ENCODE measurements at regions not wholly inside any gene's neighbourhood (a gene's known extent, or its start where the extent isn't known, plus 50 kb on each side); places are given as distances from the start of the nearest gene placed in this dataset.

- no peak for DNase-seq (ENCODE audit: low read depth)
Measured at GRCh38 chr9:96183751-96184150, 118.2 kb downstream of the HSD17B3 start.

GRCh38 chr9:96178153-96178552, 123.8 kb downstream of the HSD17B3 start:
- DNase-seq (ENCODE audit: low read depth): no peak

- no peak for DNase-seq (ENCODE audit: low read depth)
Measured at GRCh38 chr9:96177719-96178028, 124.3 kb downstream of the HSD17B3 start.

- no peak for DNase-seq (ENCODE audit: low read depth)
Measured at GRCh38 chr9:96177005-96177718, 124.8 kb downstream of the HSD17B3 start.

GRCh38 chr9:96175796-96176195, 126.2 kb downstream of the HSD17B3 start:
- no peak for DNase-seq (ENCODE audit: low read depth)

GRCh38 chr9:96175001-96175400, 127.0 kb downstream of the HSD17B3 start:
- DNase-seq (ENCODE audit: low read depth): no peak

- no peak for DNase-seq (ENCODE audit: low read depth)
Measured at GRCh38 chr9:96174371-96174770, 127.6 kb downstream of the HSD17B3 start.

- no peak for DNase-seq (ENCODE audit: low read depth)
Measured at GRCh38 chr9:96173640-96174039, 128.3 kb downstream of the HSD17B3 start.

GRCh38 chr9:96172797-96173196, 129.2 kb downstream of the HSD17B3 start:
- no peak for DNase-seq (ENCODE audit: low read depth)

- DNase-seq (ENCODE audit: low read depth): no peak
Measured at GRCh38 chr9:96171728-96172127, 130.2 kb downstream of the HSD17B3 start.

- no peak for DNase-seq (ENCODE audit: low read depth)
Measured at GRCh38 chr9:96169901-96170300, 132.1 kb downstream of the HSD17B3 start.

- no peak for DNase-seq (ENCODE audit: low read depth)
Measured at GRCh38 chr9:96169484-96169883, 132.5 kb downstream of the HSD17B3 start.

GRCh38 chr9:96168882-96169281, 133.1 kb downstream of the HSD17B3 start:
- DNase-seq (ENCODE audit: low read depth): no peak

GRCh38 chr9:96167011-96167410, 135.0 kb downstream of the HSD17B3 start:
- no peak for DNase-seq (ENCODE audit: low read depth)

- no peak for DNase-seq (ENCODE audit: low read depth)
Measured at GRCh38 chr9:96164268-96164683, 137.7 kb downstream of the HSD17B3 start.

- DNase-seq (ENCODE audit: low read depth): no peak
Measured at GRCh38 chr9:96163712-96164111, 138.3 kb downstream of the HSD17B3 start.

- DNase-seq (ENCODE audit: low read depth): no peak
Measured at GRCh38 chr9:96163161-96163560, 138.8 kb downstream of the HSD17B3 start.

GRCh38 chr9:96161819-96162218, 140.2 kb downstream of the HSD17B3 start:
- no peak for DNase-seq (ENCODE audit: low read depth)

- no peak for DNase-seq (ENCODE audit: low read depth)
Measured at GRCh38 chr9:96160866-96161265, 141.1 kb downstream of the HSD17B3 start.

- DNase-seq (ENCODE audit: low read depth): no peak
Measured at GRCh38 chr9:96160168-96160567, 141.8 kb downstream of the HSD17B3 start.

GRCh38 chr9:96159596-96159995, 142.4 kb downstream of the HSD17B3 start:
- DNase-seq (ENCODE audit: low read depth): no peak

- DNase-seq (ENCODE audit: low read depth): no peak
Measured at GRCh38 chr9:96158909-96159575, 142.9 kb downstream of the HSD17B3 start.

- DNase-seq (ENCODE audit: low read depth): no peak
Measured at GRCh38 chr9:96158147-96158546, 143.8 kb downstream of the HSD17B3 start.

- no peak for DNase-seq (ENCODE audit: low read depth)
Measured at GRCh38 chr9:96157675-96158074, 144.3 kb downstream of the HSD17B3 start.

Data from non-pigmented ciliary epithelial cell (primary cell).